PC-3 (cell line): ENCODE measurements at regions not wholly inside any gene's neighbourhood (a gene's known extent, or its start where the extent isn't known, plus 50 kb on each side); places are given as distances from the start of the nearest gene placed in this dataset.
"Not testable (repeated sequence)": the region's sequence is repeated elsewhere in the genome, so short reads cannot be mapped to it uniquely, and the experiment has no call there.

Experiments used
- ATAC-seq: fragments of 200-7000 bp; cut with Tn5 transposase; 2 replicates; pipeline ENCODE4 v1.9.1; 2020; ENCODE audit warnings: mild to moderate bottlenecking, moderate library complexity
- BruUV-seq: library from RNA; stranded (reverse); fragments of 400-500 nt; replicated peaks from 2 replicates; lab custom pipeline; 2021; lab: Mats Ljungman, UMichigan
- CTCF ChIA-PET: fragments of 300-600 bp; sonication (Branson Sonifier 250); formaldehyde crosslinking; loops from one replicate; lab custom pipeline; 2022; ENCODE audit warnings: antibody characterized with exemption; lab: Charles Lee
- POLR2A ChIA-PET: fragments of 300-600 bp; sonication (Branson Sonifier 250); formaldehyde crosslinking; loops from one replicate; lab custom pipeline; 2022; ENCODE audit warnings: antibody characterized with exemption; ENCODE audit not compliant: unreplicated experiment; lab: Charles Lee
- DNase-seq: peaks from one replicate; pipeline ENCODE4 v3.0.0-alpha.2; 2015
- H2AFZ ChIP-seq: fragments of 300-600 bp; sonication (generic); 2 replicates; pipeline ENCODE4 v1.6.0; 2016; ENCODE audit warnings: antibody characterized with exemption, low read length
- H3F3A ChIP-seq: fragments of 300-600 bp; sonication (generic); one replicate; pipeline ENCODE4 v1.6.0; 2017; ENCODE audit warnings: antibody characterized with exemption, low read length, control low read depth, mild to moderate bottlenecking; ENCODE audit not compliant: unreplicated experiment
- H3K27ac ChIP-seq: fragments of 300-600 bp; sonication (generic); 2 replicates; pipeline ENCODE4 v1.5.1; 2016; ENCODE audit warnings: mild to moderate bottlenecking, low read length
- H3K27me3 ChIP-seq: fragments of 300-600 bp; sonication (generic); 2 replicates; pipeline ENCODE4 v1.6.1; 2016; ENCODE audit warnings: low read length, mixed read lengths
- H3K36me3 ChIP-seq: fragments of 300-600 bp; sonication (generic); 2 replicates; pipeline ENCODE4 v1.6.1; 2016; ENCODE audit warnings: low read depth, mixed run types, low read length, mixed read lengths
- H3K4me1 ChIP-seq: fragments of 300-600 bp; sonication (generic); 2 replicates; pipeline ENCODE4 v1.5.1; 2016; ENCODE audit warnings: low read length; ENCODE audit not compliant: insufficient read depth
- H3K4me2 ChIP-seq: fragments of 300-600 bp; sonication (generic); 2 replicates; pipeline ENCODE4 v1.6.0; 2016; ENCODE audit warnings: low read length
- H3K4me3 ChIP-seq: fragments of 300-600 bp; sonication (generic); 2 replicates; pipeline ENCODE4 v1.5.1; 2016; ENCODE audit warnings: mild to moderate bottlenecking, low read length, mixed read lengths
- H3K79me2 ChIP-seq: fragments of 300-600 bp; sonication (generic); 2 replicates; pipeline ENCODE4 v1.6.1; 2017; ENCODE audit warnings: low read length, mixed read lengths
- H3K9ac ChIP-seq: fragments of 300-600 bp; sonication (generic); 2 replicates; pipeline ENCODE4 v1.6.0; 2016; ENCODE audit warnings: mild to moderate bottlenecking, low read length
- H3K9me2 ChIP-seq: fragments of 300-600 bp; sonication (generic); replicated peaks from 2 replicates; pipeline ENCODE4 v1.6.1; 2016; ENCODE audit warnings: mixed run types, low read length, mixed read lengths
- H3K9me3 ChIP-seq: fragments of 300-600 bp; sonication (generic); 2 replicates; pipeline ENCODE4 v1.6.1; 2016; ENCODE audit warnings: low read length, mixed read lengths
- H4K20me1 ChIP-seq: fragments of 300-600 bp; sonication (generic); 2 replicates; pipeline ENCODE4 v1.6.1; 2016; ENCODE audit warnings: low read length, mixed read lengths
- EZH2 ChIP-seq: fragments of 300-600 bp; sonication (generic); IDR thresholded peaks from one replicate; pipeline ENCODE4 v1.6.1; 2017; ENCODE audit warnings: antibody characterized with exemption, mild to moderate bottlenecking, low read length; ENCODE audit not compliant: unreplicated experiment
- EZH2phosphoT487 ChIP-seq: fragments of 300-600 bp; sonication (generic); IDR thresholded peaks from 2 replicates; pipeline ENCODE4 v1.6.1; 2018; ENCODE audit warnings: mild to moderate bottlenecking, antibody characterized with exemption, low read length, borderline replicate concordance
- intact Hi-C: fragments of 100-400 bp; cut with micrococcal nuclease; formaldehyde crosslinking; loops from 2 replicates; pipeline ENCODE4 v1.9.0; 2023
- TF ChIP-seq, protein P1 (sequence below): fragments of 300-600 bp; sonication (generic); conservative IDR thresholded peaks from 2 replicates; pipeline ENCODE4 v1.5.1; 2017; ENCODE audit warnings: antibody characterized with exemption, low read depth, mild to moderate bottlenecking, low read length

DNA sequence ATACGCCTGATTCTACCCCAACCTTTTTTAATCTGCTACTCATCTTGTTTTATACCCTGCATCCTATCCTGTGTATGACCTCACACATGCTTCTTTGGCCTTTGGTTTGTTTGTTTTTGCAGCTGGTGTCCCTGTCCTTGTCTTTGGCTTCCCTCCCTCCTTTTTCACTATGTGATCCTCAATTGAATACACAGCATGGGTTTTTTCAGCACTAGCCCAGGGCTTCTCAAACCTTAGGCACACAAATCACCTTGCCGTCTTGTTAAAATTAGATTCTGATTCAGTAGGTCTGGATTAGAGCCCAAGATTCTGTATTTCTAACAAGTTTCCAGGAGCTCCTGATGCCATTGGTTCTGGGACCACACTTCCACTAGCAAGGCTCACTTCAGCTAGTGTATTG is 321.5 kb upstream of the MAN1A1 start:
- H3K4me1 ChIP-seq, result peaks cover 4% of the 10 kb centered on the region; the same call in 1 of the 2 replicates
- no peak overlapping the region for H3K9ac ChIP-seq
- H3K9me3 ChIP-seq, result no peaks in the 10 kb centered on the region
- H3F3A ChIP-seq, result no peaks in the 10 kb centered on the region
- H3K27ac ChIP-seq, result no peak overlapping the region
- ATAC-seq (no peak), DNase-seq (no peak)
- H3K4me2 ChIP-seq, result no peak overlapping the region
- H3K27me3 ChIP-seq, result no peaks in the 10 kb centered on the region
- intact Hi-C loops, result no loop called here
- no peaks in the 10 kb centered on the region for H4K20me1 ChIP-seq
- no peaks in the 10 kb centered on the region for H3K9me2 ChIP-seq
- no peak overlapping the region for H3K4me3 ChIP-seq
- no peak overlapping the region for H2AFZ ChIP-seq
- no peak for TF ChIP-seq EZH2phosphoT487
- no peak for TF ChIP-seq EZH2
- TF ChIP-seq, protein P1, sequence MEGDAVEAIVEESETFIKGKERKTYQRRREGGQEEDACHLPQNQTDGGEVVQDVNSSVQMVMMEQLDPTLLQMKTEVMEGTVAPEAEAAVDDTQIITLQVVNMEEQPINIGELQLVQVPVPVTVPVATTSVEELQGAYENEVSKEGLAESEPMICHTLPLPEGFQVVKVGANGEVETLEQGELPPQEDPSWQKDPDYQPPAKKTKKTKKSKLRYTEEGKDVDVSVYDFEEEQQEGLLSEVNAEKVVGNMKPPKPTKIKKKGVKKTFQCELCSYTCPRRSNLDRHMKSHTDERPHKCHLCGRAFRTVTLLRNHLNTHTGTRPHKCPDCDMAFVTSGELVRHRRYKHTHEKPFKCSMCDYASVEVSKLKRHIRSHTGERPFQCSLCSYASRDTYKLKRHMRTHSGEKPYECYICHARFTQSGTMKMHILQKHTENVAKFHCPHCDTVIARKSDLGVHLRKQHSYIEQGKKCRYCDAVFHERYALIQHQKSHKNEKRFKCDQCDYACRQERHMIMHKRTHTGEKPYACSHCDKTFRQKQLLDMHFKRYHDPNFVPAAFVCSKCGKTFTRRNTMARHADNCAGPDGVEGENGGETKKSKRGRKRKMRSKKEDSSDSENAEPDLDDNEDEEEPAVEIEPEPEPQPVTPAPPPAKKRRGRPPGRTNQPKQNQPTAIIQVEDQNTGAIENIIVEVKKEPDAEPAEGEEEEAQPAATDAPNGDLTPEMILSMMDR, result no peak
- no TSS peak for BruUV-seq
- H3K79me2 ChIP-seq, result no peaks in the 10 kb centered on the region
- ChIA-PET POLR2A (no interaction called here), CTCF (no interaction called here)
- no peaks in the 10 kb centered on the region for H3K36me3 ChIP-seq

DNA sequence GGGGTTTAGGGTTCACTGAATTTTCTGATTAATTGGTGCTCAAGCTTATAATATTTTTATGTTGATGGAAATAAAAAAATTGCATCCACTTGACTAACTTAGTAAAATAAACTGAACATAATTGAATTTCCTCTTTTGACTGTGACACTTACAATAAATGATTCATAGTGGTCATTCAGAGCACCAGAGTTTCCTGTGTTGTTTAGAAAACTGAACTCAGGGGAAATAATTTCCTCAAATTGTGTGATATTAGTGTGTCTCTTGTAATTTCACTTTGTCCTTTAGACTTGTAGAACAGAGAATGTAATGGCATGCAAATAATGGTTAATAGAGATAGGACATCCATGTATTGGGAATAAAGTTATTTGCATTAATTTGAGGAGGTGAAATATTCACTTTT is 319.7 kb upstream of the MAN1A1 start:
- Histone ChIP-seq H3F3A (no peaks in the 10 kb centered on the region), H3K36me3 (no peaks in the 10 kb centered on the region), H3K9ac (no peak overlapping the region), H3K79me2 (no peaks in the 10 kb centered on the region), H3K9me2 (no peaks in the 10 kb centered on the region), H2AFZ (no peak overlapping the region), H3K27me3 (no peaks in the 10 kb centered on the region), H3K4me2 (no peak overlapping the region), H3K4me1 (peaks cover 3% of the 10 kb centered on the region; the same call in 1 of the 2 replicates), H4K20me1 (no peaks in the 10 kb centered on the region), H3K4me3 (no peak overlapping the region), H3K27ac (no peak overlapping the region), H3K9me3 (no peaks in the 10 kb centered on the region)
- TF ChIP-seq, protein P1, result no peak
- no peak for TF ChIP-seq EZH2
- no peak for TF ChIP-seq EZH2phosphoT487
- CTCF ChIA-PET, result no interaction called here
- intact Hi-C loops, result no loop called here
- DNase-seq (no peak), ATAC-seq (no peak)
- no TSS peak for BruUV-seq
- POLR2A ChIA-PET, result no interaction called here

DNA sequence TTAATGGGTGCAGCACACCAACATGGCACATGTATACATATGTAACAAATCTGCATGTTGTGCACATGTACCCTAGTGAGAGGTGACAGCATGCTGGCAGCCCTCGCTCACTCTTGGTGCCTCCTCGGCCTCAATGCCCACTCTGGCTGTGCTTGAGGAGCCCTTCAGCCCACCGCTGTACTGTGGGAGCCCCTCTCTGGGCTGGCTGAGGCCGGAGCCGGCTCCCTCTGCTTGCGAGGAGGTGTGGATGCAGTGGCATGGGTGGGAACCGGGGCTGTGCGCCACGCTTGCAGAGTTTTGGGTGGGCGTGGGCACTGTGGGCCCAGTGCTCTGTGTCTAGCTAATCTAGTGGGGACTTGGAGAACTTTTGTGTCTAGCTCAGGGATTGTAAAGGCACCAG is 315.9 kb upstream of the MAN1A1 start:
- H3K9me2 ChIP-seq, DNase-seq, H3K79me2 ChIP-seq, CTCF ChIA-PET, H3K4me2 ChIP-seq, H3K27ac ChIP-seq, H3K36me3 ChIP-seq, H3K9ac ChIP-seq, H3F3A ChIP-seq, H3K27me3 ChIP-seq, intact Hi-C loops, H2AFZ ChIP-seq, H4K20me1 ChIP-seq, H3K4me1 ChIP-seq, BruUV-seq, H3K9me3 ChIP-seq, POLR2A ChIA-PET, ATAC-seq, H3K4me3 ChIP-seq: not testable (repeated sequence)
